Activated naive CD8-positive, alpha-beta T cell treated with anti-CD3 and anti-CD28 coated beads, Interleukin-2, amount 50 U/mL, for 16 hours (primary cell): ENCODE measurements at regions not wholly inside any gene's neighbourhood (a gene's known extent, or its start where the extent isn't known, plus 50 kb on each side); places are given as distances from the start of the nearest gene placed in this dataset.
"Not testable (repeated sequence)": the region's sequence is repeated elsewhere in the genome, so short reads cannot be mapped to it uniquely, and the experiment has no call there.

Source experiments
- DNase-seq: peaks from one replicate; pipeline ENCODE4 v3.0.0-alpha.2; 2020; ENCODE audit warnings: low read depth, low spot score

- DNase-seq = no peak
Measured at GRCh38 chr10:25808372-25808771, 125.7 kb upstream of the MYO3A start.

GRCh38 chr10:25811052-25811685, 122.9 kb upstream of the MYO3A start:
- DNase-seq = no peak

- no peak for DNase-seq
Measured at GRCh38 chr10:25813511-25813910, 120.5 kb upstream of the MYO3A start.

- DNase-seq = no peak
Measured at GRCh38 chr10:25815236-25815635, 118.8 kb upstream of the MYO3A start.

GRCh38 chr10:25815999-25816768, 117.8 kb upstream of the MYO3A start:
- DNase-seq = no peak

- DNase-seq = no peak
Measured at GRCh38 chr10:25817200-25817599, 116.8 kb upstream of the MYO3A start.

- no peak for DNase-seq
Measured at GRCh38 chr10:25818751-25819150, 115.3 kb upstream of the MYO3A start.

GRCh38 chr10:25820472-25820871, 113.6 kb upstream of the MYO3A start:
- no peak for DNase-seq

GRCh38 chr10:25820874-25821273, 113.2 kb upstream of the MYO3A start:
- DNase-seq = no peak

- no peak for DNase-seq
Measured at GRCh38 chr10:25824050-25824449, 110.0 kb upstream of the MYO3A start.

- DNase-seq = no peak
Measured at GRCh38 chr10:25828475-25828874, 105.6 kb upstream of the MYO3A start.

GRCh38 chr10:25831080-25831479, 102.9 kb upstream of the MYO3A start:
- DNase-seq = no peak

- no peak for DNase-seq
Measured at GRCh38 chr10:25839683-25840082, 94.3 kb upstream of the MYO3A start.

GRCh38 chr10:25840875-25841274, 93.2 kb upstream of the MYO3A start:
- DNase-seq = not testable (repeated sequence)

GRCh38 chr10:25842146-25842545, 91.9 kb upstream of the MYO3A start:
- no peak for DNase-seq

- no peak for DNase-seq
Measured at GRCh38 chr10:25843551-25844170, 90.4 kb upstream of the MYO3A start.

GRCh38 chr10:25844716-25845115, 89.3 kb upstream of the MYO3A start:
- not testable (repeated sequence) for DNase-seq

- no peak for DNase-seq
Measured at GRCh38 chr10:25849268-25849667, 84.8 kb upstream of the MYO3A start.

- DNase-seq = no peak
Measured at GRCh38 chr10:25849988-25850387, 84.0 kb upstream of the MYO3A start.

- DNase-seq = no peak
Measured at GRCh38 chr10:25851548-25851947, 82.5 kb upstream of the MYO3A start.

- no peak for DNase-seq
Measured at GRCh38 chr10:25852364-25852941, 81.6 kb upstream of the MYO3A start.

- DNase-seq = no peak
Measured at GRCh38 chr10:25858076-25858475, 76.0 kb upstream of the MYO3A start.

- no peak for DNase-seq
Measured at GRCh38 chr10:25865267-25865666, 68.8 kb upstream of the MYO3A start.
